ENCODE measurements at regions not wholly inside any gene's neighbourhood (a gene's known extent, or its start where the extent isn't known, plus 50 kb on each side); places are given as distances from the start of the nearest gene placed in this dataset.

DNA sequence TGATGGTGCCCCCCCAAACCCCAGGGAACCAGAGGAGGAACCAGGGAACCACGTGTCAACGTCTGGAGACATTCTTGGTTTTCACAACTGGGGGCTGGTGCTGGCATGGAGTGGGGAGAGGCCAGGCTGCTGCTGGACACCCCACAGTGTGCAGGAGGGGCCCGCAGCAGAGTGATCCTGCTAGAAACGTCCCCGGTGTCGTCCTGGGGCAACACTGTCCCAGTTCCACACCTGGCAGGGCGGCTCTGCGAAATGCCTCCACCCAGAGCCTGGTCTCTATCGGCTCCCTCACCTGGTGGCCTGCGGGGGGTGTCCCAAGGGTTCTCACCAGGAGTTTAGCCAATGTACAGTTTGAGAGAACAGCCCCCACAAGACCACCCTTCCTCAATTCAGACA lies 226.3 kb downstream of the CTTN start:
- no peak for DNase-seq (ENCODE audit: low read depth in 1 of 2, low spot score in 1 of 2)

DNA sequence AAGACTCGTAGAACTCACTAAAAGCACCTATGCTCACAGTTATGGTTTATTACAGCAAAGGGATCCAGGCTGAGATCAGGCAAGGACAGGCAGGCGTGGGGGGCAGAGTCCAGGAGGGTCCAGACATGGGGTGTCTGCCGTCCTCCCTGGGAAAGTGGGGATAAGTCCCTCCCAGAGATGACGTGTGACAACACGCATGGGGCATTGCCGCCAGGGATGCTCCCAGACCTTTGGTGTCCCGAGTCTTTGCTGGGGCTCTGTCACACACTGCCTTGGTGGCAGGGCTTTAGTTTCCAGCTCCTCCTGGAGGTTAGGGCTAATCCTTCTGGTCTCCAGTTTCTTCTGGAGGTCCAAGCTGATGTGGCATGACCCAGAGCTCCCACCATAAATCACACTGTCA lies 226.7 kb downstream of the CTTN start:
- no peak for DNase-seq (ENCODE audit: low read depth in 1 of 2, low spot score in 1 of 2)

DNA sequence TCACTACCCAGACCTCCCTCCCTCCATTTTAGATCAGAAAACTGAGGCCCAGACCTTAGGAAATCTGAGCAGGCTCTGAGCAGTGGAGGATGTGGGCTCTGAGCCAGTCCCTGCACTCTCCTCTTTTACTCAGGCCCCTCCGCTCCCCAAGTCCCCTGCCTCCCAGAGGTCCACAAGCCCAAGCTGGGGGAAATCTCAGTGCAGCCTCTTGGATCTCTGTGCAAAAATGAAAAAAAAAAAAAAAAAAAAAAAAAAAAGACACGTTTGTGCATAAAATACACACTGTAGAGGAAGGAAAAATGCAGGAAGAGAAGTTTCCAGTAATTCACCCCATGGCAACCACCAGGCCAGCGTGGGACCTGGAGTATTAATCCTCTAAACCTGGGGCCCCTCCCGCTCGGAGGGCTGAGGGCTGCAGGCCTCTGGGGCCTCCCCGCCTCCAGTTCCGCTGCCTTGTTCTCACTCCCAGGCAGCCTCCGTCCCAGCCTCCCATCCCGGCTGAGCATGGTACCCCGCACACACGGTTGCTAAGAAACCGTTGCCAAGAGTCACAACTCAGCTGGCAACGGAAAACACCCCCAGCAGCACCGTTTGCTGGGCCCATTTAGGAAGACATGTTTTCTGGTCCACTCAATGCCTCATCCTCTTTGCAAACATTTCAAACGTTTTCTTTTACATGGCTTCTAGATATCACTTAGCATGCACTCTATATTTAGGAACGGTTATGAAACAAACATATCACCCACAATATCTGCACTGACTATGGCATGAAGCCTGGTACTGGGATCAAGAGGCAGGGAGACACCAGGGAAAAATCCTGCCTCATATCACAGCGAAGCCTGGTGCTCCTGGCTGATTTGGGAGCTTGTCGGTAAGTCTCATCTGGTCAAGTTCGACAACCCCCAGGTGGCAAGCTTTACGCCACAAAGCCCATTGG lies 227.5 kb downstream of the CTTN start:
- no peak for DNase-seq (ENCODE audit: low read depth in 1 of 2, low spot score in 1 of 2)

DNA sequence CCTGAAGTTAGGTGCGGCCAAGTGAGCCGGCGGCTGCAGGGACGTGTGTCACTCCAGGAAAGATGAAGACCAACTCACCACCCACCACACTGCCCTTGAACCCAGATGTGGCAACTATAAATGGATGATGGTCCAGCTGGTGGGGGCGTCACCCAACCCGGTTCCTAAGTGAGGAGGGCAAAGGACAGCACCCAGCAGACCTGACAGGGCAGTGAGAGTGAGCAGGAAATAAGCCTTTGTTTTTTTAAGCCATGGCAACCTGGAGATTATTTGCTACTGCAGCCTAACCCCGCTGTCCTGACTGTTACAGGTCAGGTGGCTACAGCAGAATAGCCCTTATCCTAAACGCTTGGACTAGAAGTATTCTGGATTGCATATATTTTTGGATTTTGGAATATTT lies 228.9 kb downstream of the CTTN start:
- DNase-seq (ENCODE audit: low read depth in 1 of 2, low spot score in 1 of 2) = no peak

DNA sequence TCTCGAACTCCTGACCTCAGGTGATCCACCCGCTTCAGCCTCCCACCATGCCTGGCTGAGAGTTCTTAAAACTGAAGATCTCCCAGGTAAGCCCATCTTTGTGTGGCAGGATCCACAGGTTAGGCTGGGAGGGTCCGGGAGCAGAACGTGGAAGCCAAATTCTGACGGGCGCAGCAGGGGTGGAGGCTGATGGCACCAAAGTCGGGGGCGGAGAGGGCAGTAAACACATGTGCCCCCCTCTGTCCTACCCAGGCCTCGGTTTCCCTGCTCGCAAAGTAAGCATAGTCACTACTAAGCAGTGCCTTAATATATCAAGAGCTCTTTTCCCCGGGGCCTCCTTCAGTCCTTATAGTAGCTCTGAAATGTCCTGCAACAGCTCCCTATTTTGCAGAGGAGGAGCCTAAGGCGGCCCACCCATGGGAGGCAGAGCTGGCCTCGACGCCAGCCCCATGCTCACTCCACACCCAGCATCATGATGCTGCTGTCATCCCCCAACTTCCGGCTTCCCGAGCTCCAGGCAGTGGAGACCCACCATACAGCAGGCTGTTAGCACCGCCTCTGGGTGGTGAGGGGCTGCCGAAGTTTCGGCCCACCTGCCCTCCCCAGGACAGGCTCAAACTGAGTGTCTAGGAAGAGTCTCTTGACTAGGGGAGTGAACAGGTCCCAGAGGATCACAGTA lies 230.0 kb downstream of the CTTN start:
- DNase-seq (ENCODE audit: low read depth in 1 of 2, low spot score in 1 of 2) = no peak

DNA sequence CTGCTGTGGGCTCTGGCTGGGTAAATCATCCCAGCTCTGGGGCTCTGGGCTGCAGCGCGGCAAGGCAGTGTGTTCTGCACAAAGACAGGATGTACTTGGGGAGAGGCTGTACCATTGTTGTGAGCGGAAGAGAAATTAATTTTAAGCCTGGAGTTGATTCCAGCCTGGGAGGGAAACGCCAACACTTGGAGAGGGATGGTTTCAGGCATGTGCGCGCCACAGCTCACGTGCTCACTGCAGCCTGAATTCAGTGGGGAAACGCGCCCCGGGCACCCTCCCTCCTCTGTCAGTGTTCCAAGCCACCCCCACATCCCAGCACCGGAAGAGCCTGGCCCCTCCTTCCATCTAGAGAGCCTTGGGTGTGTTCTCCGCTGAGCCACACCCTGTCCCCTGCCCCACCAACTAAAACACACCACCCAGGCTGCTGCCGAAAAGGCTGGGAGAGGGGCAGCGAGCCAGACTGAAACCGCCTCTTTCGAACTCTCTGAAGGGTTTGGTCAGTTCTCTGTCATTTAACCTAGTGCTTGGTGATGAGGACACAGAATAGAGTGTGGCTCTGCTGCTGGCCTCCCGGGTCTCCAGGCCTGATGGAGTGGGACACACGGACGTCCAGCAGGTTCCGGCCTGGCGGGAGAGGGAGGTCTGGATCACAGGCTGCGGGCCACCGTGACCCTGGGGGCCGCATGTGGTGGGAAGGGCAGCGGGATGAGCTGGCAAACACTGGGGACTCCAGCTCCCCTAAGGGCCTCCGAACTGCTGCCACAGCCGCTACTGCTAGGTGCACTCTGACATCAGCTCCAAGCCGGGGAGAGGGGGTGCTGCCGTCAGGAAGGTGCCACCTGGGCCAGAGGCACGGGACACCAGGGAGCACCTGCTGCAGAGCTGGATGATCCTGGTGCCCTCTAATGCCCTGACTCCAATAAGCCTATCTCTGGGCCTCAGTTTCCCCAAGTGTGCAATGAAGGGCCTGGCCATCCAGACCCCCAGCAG lies 230.8 kb downstream of the CTTN start:
- DNase-seq (ENCODE audit: low read depth in 1 of 2, low spot score in 1 of 2) = no peak

DNA sequence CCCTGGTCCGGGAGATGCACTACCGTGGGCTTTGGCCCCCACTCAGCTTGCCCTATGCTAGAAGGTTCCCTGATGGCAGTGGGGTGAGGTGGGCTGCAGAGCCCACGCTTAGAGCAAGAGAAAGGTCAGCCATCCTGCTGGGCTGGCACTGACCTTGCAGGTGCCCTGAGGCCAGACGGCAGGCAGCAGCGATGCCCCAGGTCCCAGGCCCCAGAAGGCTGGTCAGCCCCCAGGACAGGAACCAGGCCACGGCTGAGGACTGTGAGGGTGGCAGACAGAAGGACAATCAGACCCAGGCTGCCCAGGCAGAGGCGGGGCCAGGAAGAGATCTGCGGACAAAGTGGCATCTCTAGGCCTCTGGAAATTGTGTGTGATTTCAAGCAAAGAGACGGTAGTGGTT lies 231.7 kb downstream of the CTTN start:
- no peak for DNase-seq (ENCODE audit: low read depth in 1 of 2, low spot score in 1 of 2)

DNA sequence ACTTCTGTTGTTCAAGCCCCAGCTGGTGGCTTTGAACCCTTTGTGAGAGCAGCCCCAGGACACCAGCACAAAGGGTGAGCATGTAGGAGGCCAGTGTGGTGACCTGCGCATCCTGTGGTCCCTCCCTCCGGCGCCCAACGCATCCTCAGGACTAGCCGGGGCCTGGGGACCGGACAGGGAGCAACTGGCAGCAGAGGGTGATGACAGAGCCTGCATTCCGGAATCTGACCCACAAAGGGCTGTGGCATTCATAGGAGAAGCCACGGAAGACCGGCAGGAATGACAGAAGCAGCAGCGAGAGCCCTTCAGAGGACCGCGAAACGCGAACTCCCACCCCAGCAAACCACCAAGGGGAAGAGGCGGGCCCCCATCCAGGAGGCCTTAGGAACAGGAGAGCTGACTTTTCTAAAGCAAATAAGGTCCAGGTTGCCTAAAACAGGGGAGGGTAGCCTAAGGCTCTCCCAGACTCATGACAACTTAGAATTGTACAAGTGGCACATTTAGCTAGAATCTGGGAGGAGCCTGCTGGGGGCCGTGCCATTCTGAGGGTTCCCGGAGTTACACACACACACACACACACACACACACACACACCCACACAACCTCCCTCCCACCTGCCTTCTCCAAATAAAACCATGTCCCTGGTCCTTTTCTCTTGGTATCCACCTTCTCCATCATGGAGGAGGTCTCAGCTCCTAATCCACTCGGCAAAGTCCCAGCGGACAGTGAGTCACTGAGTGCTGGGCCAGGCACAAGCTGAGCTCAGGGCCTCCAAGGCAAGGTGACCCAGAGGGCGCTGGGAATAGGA lies 232.7 kb downstream of the CTTN start:
- no peak for DNase-seq (ENCODE audit: low read depth in 1 of 2, low spot score in 1 of 2)

DNA sequence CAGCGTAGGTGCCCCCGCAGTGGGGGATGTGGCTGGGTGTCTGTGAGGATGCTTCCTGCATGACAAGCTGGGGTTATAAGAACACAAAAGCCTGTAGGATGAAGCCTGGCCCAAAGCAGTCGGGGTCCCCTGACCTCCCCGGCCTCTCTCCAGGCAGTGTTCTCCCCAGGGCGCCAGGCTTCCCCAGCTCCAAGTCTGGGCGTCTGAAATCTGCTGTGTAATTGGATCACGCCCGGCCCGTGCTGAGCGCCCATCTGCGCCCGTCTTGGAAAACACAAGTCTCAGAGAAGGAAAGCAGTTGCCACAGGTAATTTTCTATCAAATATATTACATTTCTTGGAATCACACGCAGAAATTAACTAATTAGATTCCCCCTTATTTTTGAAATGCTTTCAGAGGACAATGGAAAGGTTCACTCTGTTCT lies 233.3 kb downstream of the CTTN start:
- DNase-seq (ENCODE audit: low read depth in 1 of 2, low spot score in 1 of 2) = no peak

DNA sequence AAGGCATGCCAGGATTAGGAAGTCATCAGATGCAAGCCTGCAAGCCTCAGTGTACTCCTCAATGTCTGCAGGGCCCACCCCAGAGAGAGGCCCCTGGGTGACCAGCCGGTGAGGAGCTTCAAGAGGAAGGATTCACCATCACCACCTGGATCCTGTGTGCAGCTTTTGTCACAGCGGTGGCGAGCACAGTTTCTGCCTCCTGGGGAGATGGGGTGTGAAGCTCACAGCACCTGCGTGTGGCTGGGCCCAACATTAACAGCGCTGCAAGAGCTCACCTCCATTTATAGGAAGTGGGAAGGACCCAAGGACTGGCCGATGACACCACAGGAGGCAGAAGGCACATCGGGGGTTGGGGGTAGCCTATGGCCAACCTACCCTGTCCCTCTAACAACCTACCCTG lies 235.3 kb downstream of the CTTN start:
- no peak for DNase-seq (ENCODE audit: low read depth in 1 of 2, low spot score in 1 of 2)

DNA sequence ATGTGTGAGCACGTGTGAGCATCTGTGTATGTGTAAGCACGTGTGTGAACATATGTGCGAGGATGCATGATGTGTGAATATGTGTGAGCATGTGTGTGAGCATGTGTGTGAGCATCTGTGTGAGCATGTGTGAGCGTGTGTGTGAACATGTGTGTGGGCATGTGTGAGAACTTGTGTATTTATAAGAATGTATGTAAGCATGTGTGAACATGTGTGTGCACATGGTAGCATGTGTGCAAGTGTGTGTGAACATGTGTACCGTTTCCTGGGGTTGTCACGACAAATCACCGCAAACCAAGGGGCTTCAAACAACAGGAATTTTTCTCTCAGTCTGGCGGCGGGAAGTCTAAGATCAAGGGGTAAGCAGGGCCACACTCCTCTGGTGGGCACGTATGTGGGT lies 238.3 kb downstream of the CTTN start:
- no peak for DNase-seq (ENCODE audit: low read depth in 1 of 2, low spot score in 1 of 2)

DNA sequence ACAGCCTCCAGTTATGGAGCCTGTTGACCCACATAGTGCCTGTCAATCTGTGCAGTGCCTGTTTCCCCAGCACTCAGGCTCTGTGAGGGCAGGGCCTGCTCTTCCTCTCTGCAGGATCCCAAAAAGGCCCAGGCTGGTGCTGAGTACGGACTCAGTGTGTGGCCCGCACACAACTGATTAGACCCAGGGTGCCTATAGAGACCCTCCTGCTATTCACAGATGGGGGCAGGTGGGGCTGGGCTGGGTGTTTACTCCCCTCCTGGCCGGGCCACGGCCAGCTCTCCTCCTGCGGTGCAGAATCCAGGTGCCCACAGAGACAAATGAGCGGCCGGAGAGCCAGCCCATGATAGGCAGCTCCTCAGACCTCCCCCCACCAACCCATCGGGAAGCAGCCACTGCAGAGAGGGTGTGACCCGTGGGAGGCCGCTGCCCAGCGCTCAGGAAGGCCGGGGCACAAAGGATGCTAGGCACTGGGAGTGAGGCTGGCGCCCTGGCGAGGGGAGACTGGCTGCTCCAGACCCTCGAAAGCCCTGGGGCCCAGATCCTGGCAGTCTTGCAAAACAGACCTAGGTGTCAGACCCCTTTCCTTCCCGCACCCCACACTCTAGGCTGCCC lies 239.0 kb downstream of the CTTN start:
- no peak for DNase-seq (ENCODE audit: low read depth in 1 of 2, low spot score in 1 of 2)

DNA sequence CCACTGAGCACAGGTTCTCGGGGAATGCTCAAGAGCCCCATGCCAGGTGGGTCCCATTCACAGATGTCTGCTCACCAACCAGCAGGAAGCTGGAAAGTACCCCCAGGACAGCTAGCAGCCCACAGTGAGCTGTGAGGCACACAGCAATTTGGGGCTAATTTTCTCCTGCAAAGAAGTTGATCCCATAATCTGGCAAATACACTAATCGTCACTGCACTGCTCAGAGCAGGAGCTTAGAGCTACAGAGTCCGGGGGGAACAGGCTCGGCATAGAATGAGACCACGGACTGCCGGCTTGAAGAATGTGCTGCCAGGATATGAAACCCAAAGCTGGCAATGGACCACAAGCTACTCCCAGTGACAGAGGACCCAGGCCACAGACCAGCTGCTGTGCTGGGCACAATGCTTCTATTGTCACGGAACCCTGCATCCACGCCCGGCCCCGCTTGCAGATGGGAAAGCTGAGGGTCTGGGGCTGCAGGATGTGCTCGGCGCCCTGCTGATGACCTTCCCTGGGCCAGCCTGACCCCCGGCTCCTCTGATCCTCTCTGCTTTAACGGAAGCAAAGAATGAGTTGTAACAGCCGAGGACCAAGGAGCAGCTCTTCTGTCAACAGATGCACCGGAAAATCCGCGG lies 239.7 kb downstream of the CTTN start:
- DNase-seq (ENCODE audit: low read depth in 1 of 2, low spot score in 1 of 2) = no peak

DNA sequence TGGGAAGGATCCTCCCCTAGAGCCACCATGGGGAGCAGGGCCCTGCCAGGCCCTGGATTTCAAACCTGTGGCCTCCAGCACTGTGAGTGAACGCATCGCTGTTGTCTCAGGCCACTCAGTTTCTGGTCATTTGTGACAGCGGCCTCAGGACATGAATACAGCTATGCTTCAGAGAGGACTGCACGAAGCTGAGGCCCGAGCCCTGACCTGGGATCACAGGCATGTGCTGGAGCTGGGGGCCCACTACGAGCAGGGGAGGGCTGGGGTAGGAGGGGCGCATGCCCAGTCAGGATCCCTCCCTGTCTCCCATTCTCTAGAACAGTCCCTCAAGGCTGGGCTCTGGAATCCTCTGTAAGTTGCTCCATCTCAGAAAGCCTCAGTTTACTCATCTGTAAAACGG lies 242.1 kb downstream of the CTTN start:
- DNase-seq (ENCODE audit: low read depth in 1 of 2, low spot score in 1 of 2) = no peak

DNA sequence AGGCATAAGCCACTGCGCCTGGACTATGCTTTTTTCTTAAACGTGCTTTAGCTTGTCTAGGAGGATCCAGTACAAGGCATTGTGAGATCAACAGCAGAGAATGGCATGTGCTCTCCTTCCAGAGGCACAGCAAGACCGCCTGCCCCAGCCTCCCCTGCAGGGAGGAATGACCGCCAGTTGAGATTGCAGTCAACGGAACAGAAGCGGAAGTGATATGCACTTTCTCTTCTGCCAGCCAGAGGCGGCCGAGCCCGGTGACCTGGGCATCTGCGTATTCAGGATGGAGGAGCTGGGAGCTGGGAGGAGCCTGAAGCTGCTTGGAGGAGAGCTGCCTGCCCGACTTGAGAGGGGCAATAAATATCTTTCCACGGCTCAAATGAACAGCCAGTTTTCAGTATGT lies 243.0 kb downstream of the CTTN start:
- DNase-seq (ENCODE audit: low read depth in 1 of 2, low spot score in 1 of 2) = no peak

DNA sequence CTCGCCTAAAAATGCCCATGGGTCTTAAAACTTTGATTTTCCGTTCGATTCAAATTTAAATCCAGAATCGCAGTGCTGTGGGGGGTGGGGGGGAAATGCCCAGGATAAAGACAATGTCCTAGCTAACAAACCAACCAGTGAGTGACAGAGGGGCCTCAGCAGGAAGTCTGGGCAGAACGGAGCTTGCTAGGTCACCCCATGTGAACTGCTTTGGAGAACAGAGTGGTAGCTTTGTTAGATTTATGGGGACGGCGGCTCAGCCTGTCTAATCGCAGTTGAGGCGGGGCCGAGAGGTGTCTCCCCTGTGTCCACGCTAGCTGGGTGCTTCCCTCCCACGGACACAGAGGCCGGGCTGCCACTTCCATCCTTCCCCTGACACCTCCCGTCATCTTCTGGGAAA lies 243.9 kb downstream of the CTTN start:
- DNase-seq (ENCODE audit: low read depth in 1 of 2, low spot score in 1 of 2) = no peak

DNA sequence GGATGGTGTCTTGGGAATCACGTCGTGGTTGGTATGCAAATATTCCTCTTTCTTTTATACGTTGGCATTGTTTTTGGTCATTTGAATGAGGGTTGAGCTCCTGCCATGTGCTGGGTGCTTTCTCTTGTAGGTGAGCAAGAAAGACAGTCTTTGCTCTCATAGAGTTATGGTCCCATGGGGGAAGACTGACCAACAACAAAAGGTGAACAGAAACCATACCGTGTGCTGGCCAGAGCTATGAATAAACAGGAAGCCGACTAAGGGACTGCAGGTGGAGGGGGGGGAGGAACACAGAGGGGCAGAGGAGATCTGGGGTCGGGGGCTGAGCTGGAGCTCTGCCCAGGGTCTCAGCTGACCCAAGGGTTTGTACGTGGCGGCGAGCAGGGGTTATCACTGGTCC lies 245.3 kb downstream of the CTTN start:
- no peak for DNase-seq (ENCODE audit: low read depth in 1 of 2, low spot score in 1 of 2)

DNA sequence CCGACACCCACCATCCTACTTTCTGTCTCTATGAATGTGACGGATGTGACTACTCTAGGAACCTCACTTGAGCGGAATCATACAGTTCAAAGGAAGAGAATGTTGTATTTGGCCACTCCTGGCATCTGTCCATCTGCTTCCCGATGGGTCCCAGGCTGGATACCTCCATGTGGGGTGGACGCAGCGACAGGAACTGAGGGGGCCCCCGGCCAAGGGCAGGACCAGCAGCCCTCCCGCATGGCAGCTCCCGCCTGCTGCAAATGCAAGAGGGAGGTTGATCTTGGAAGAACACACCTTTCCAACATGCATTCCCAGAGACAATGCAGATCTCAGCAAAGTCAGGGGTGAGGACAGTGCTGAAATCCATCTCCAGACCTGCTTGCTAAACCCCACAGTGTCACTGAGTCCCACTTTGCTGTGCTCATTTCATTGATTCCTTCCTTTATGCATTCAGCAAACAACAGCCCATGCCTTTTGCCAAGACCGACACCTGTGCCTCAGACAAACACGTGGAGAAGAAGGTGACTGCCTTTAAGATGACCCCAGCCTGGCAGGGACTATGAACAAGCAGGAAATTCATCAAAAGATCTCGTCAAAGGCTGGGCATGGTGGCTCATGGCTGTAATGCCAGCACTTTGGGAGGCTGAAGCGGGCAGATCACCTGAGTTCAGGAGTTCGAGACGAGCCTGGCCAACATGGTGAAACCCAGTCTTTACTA lies 246.2 kb downstream of the CTTN start:
- DNase-seq (ENCODE audit: low read depth in 1 of 2, low spot score in 1 of 2) = no peak

DNA sequence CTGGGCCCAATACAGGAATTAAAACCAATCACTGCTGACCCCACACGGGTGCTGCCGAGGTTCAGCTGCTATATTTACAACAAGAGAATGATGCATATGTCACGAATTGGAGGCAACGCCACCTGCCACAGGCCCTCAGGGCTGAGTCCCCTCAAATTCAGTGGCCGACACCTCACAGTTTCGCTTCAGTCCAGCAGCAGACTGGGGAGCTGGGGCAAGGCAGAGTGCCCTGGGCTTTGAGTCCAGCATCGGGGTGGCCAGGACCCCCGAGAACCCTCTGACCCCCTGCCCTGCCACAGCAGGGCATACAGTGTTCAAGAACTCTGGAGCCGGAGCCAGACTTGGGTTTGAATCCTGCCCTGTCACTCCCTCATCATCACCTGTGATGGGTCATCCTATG lies 247.2 kb downstream of the CTTN start:
- no peak for DNase-seq (ENCODE audit: low read depth in 1 of 2, low spot score in 1 of 2)

All from activated CD4-positive, alpha-beta T cell treated with anti-CD3 and anti-CD28 coated beads, Interleukin-2, amount 50 U/mL, for 24 hours (primary cell).